NB4 (cell line): ENCODE measurements at regions not wholly inside any gene's neighbourhood (a gene's known extent, or its start where the extent isn't known, plus 50 kb on each side); places are given as distances from the start of the nearest gene placed in this dataset.

Experiments
- DNase-seq: peaks from one replicate; pipeline ENCODE4 v3.0.0; 2010; ENCODE audit warnings: low read depth
- H3K4me3 ChIP-seq: one replicate; pipeline ENCODE4 v1.5.1; 2011; ENCODE audit warnings: mild to moderate bottlenecking, low read depth, low read length, moderate library complexity
- MYC ChIP-seq: IDR thresholded peaks from 2 replicates; pipeline ENCODE4 v1.6.1; 2011; ENCODE audit warnings: low read depth, low read length
- POLR2A ChIP-seq: IDR thresholded peaks from 2 replicates; pipeline ENCODE4 v1.6.1; 2011; ENCODE audit warnings: mild to moderate bottlenecking; ENCODE audit not compliant: insufficient read length; ENCODE audit errors: extremely low read depth
- TF ChIP-seq, protein P1 (sequence below): IDR thresholded peaks from one replicate; pipeline ENCODE4 v1.5.1; 2012; ENCODE audit warnings: low read depth, low read length
- TF ChIP-seq, protein P2 (sequence below): IDR thresholded peaks from 2 replicates; pipeline ENCODE4 v1.6.1; 2011; ENCODE audit warnings: low read depth, low read length

DNA sequence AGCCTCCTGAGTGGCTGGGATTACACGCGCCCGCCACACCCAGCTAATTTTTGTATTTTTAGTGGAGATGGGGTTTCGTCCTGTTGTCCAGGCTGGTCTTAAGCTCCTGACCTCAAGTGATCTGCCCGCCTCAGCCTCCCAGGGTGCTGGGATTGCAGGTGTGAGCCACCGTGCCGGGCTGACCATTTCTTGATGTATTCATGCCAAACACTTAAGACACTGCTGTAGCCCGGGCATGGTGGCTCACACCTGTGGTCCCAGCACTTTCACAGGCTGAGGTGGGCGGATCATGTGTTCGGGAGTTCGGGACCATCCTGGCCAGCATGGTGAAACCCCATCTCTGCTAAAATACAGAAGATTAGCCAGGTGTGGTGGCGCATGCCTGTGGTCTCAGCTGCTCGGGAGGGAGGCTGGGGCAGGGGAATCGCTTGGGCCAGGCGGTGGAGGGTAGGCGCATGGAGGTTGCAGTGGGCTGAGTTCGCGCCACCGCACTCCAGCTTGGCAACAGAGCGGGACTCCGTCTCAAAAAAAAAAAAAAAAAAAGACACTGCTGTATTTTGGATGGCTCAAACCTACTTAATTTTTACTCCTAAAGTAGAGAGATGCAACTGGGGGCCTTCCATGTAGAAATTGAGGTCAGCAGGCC lies 140.8 kb downstream of the NUP35 start:
- H3K4me3 ChIP-seq: no peak overlapping the region
- no peak for DNase-seq
- TF ChIP-seq POLR2A: no peak
- TF ChIP-seq MYC: no peak
- TF ChIP-seq, protein P1, sequence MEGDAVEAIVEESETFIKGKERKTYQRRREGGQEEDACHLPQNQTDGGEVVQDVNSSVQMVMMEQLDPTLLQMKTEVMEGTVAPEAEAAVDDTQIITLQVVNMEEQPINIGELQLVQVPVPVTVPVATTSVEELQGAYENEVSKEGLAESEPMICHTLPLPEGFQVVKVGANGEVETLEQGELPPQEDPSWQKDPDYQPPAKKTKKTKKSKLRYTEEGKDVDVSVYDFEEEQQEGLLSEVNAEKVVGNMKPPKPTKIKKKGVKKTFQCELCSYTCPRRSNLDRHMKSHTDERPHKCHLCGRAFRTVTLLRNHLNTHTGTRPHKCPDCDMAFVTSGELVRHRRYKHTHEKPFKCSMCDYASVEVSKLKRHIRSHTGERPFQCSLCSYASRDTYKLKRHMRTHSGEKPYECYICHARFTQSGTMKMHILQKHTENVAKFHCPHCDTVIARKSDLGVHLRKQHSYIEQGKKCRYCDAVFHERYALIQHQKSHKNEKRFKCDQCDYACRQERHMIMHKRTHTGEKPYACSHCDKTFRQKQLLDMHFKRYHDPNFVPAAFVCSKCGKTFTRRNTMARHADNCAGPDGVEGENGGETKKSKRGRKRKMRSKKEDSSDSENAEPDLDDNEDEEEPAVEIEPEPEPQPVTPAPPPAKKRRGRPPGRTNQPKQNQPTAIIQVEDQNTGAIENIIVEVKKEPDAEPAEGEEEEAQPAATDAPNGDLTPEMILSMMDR: no peak
- TF ChIP-seq, protein P2, sequence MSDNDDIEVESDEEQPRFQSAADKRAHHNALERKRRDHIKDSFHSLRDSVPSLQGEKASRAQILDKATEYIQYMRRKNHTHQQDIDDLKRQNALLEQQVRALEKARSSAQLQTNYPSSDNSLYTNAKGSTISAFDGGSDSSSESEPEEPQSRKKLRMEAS: no peak

DNA sequence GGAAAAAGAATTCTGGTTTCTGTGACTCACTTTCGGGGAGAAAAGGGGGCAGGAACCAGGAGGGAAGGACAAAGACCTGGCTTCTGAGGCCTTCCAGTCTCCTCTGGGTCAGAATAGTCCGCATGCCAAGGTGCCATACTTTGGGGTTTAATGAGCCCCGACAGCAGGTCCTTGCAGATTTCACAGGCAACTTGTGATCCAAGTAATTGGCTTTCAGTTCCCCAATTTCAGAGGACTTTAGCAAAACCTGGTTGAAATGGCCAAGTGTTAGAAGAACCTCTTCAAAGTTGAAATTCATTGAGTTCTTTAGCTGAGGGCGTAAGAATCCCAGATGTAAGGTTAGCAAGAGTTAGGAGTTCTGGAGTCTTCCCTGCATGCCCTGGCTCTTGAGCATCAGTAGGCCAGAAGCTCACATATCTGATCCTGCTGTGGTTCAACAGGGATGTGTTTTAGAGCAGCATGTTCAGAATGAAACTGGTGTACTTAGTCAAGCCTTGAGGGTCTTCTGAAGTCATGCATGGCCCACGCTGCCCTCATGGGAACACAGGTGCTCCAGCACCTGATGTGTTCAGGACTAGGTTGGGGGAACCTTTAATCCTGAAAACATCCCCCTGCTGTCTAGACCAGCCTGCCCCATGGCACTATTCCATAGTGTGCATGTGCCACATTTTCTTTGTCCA lies 143.0 kb downstream of the NUP35 start:
- no peak for TF ChIP-seq MYC
- TF ChIP-seq POLR2A: no peak
- TF ChIP-seq, protein P2: no peak
- TF ChIP-seq, protein P1: no peak
- no peak for DNase-seq
- H3K4me3 ChIP-seq: no peak overlapping the region

DNA sequence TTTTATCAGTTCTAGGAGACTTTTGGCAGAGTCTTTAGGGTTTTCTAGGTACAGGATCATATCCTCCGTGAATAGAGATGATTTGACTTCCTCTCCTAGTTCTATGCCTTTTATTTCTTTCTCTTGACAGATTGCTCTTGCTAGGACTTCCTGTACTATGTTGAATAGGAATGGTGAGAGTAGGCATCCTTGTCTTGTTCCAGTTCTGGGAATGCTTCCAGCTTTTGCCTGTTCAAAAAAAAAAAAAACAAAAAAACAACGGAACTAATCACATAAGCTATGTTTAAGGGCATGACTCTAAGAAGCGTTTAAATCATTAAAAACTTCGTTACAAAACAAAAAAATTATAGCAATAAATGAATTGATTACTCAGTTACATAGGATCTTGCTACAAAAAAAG lies 145.7 kb downstream of the NUP35 start:
- no peak for DNase-seq
- TF ChIP-seq POLR2A (no peak), MYC (no peak)
- TF ChIP-seq, protein P2: no peak
- TF ChIP-seq, protein P1: no peak
- H3K4me3 ChIP-seq: no peak overlapping the region

DNA sequence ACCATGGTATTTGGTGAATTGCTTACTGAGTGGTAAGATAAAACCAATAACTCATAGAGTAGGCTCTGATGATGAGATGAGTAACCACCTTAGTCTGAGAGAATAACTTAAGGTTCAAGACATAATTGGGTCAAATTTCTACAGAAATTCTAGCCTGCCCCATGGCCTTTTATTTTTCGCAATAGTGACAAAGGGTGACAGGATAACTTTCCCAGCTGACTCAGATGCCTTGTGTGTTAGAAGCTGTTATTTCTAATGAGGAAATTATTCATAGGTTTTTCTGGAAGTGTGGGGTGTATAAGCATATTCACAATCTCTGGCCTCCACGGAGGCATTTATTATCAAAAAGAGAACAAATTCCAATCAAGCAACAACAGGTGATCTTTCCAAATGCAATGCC lies 159.0 kb downstream of the NUP35 start:
- no peak for TF ChIP-seq MYC
- TF ChIP-seq POLR2A: no peak
- TF ChIP-seq, protein P2: no peak
- TF ChIP-seq, protein P1: no peak
- H3K4me3 ChIP-seq: no peak overlapping the region
- no peak for DNase-seq

DNA sequence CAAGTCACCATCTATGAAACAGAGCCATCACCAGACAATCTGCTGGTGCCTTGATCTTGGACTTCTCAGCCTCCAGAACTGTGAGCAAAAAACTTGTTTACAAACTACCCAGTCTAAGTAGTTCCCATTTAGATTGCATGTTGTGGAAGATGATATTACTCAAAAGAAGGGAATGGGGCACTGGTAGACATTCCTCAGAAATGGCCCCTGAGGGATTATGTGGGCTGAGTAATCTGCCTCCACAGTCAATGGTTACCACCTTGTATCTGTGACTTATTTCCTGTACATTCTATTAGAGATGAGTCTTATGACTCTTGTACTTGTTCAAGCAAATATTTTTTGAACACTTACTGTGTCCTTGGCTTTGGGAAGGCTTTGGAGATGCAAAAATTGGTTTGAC lies 160.4 kb downstream of the NUP35 start:
- H3K4me3 ChIP-seq: no peak overlapping the region
- peak; percentile 7 for DNase-seq
- TF ChIP-seq, protein P1: no peak
- TF ChIP-seq, protein P2: no peak
- TF ChIP-seq MYC (no peak), POLR2A (no peak)
